GM12892 (cell line): ENCODE measurements at regions not wholly inside any gene's neighbourhood (a gene's known extent, or its start where the extent isn't known, plus 50 kb on each side); places are given as distances from the start of the nearest gene placed in this dataset.

Experiments used
- POLR2A ChIP-seq: IDR thresholded peaks from 2 replicates; pipeline ENCODE4 v1.6.1; 2011; ENCODE audit warnings: low read depth, low read length, control low read depth
- POLR2AphosphoS5 ChIP-seq: IDR thresholded peaks from 2 replicates; pipeline ENCODE4 v1.6.1; 2011; ENCODE audit warnings: low read depth, low read length, control low read depth

GRCh38 chr5:133882846-133883245 is 85.6 kb downstream of the C5orf15 start:
- no peak for TF ChIP-seq POLR2A
- no peak for TF ChIP-seq POLR2AphosphoS5
